PC-9 (cell line): ENCODE measurements at regions not wholly inside any gene's neighbourhood (a gene's known extent, or its start where the extent isn't known, plus 50 kb on each side); places are given as distances from the start of the nearest gene placed in this dataset.

Experiments used
- BruUV-seq: library from RNA; stranded (reverse); fragments of 400-500 nt; replicated peaks from 2 replicates; lab custom pipeline; 2021; lab: Mats Ljungman, UMichigan
- CTCF ChIA-PET: fragments of 300-600 bp; sonication (Branson Sonifier 250); formaldehyde crosslinking; loops from one replicate; lab custom pipeline; 2022; ENCODE audit warnings: antibody characterized with exemption; lab: Charles Lee
- POLR2A ChIA-PET: fragments of 300-600 bp; sonication (Branson Sonifier 250); formaldehyde crosslinking; loops from one replicate; lab custom pipeline; 2022; ENCODE audit warnings: antibody characterized with exemption; ENCODE audit not compliant: unreplicated experiment; lab: Charles Lee
- DNase-seq, 2 experiments: peaks; one replicate each; pipeline versions ENCODE4 v3.0.0 to v3.0.0-alpha.2; 2015 to 2022; ENCODE audit warnings: mixed read lengths in 1 of 2
- H2AFZ ChIP-seq: fragments of 200-600 bp; sonication (generic); 2 replicates; pipeline ENCODE4 v1.8.1; 2017; ENCODE audit warnings: antibody characterized with exemption
- H3F3A ChIP-seq: fragments of 200-600 bp; sonication (generic); 2 replicates; pipeline ENCODE4 v1.8.1; 2017; ENCODE audit warnings: antibody characterized with exemption, mild to moderate bottlenecking, low read depth; ENCODE audit not compliant: insufficient read depth
- H3K27ac ChIP-seq: fragments of 200-600 bp; sonication (generic); 2 replicates; pipeline ENCODE4 v1.6.1; 2016; ENCODE audit warnings: mixed run types
- H3K27me3 ChIP-seq: fragments of 200-600 bp; sonication (generic); 2 replicates; pipeline ENCODE4 v1.6.1; 2016; ENCODE audit warnings: low read depth, mixed run types; ENCODE audit not compliant: insufficient read depth
- H3K36me3 ChIP-seq: fragments of 200-600 bp; sonication (generic); 2 replicates; pipeline ENCODE4 v1.6.1; 2016; ENCODE audit warnings: low read depth, mixed run types
- H3K4me1 ChIP-seq: fragments of 200-600 bp; sonication (generic); replicated peaks from 2 replicates; pipeline ENCODE4 v1.6.1; 2016; ENCODE audit warnings: mixed run types; ENCODE audit not compliant: insufficient read depth
- H3K4me2 ChIP-seq: fragments of 200-600 bp; sonication (generic); 2 replicates; pipeline ENCODE4 v1.6.1; 2017; ENCODE audit warnings: mixed run types
- H3K4me3 ChIP-seq: fragments of 200-600 bp; sonication (generic); 2 replicates; pipeline ENCODE4 v1.6.1; 2016; ENCODE audit warnings: mixed run types
- H3K79me2 ChIP-seq: fragments of 200-600 bp; sonication (generic); 2 replicates; pipeline ENCODE4 v1.6.1; 2017; ENCODE audit warnings: low read depth, mixed run types
- H3K9me2 ChIP-seq: fragments of 200-600 bp; sonication (generic); 2 replicates; pipeline ENCODE4 v1.8.1; 2017; ENCODE audit warnings: mild to moderate bottlenecking; ENCODE audit not compliant: insufficient read depth
- H3K9me3 ChIP-seq: fragments of 200-600 bp; sonication (generic); 2 replicates; pipeline ENCODE4 v1.8.1; 2016; ENCODE audit warnings: low read depth; ENCODE audit not compliant: insufficient read depth
- H4K20me1 ChIP-seq: fragments of 200-600 bp; sonication (generic); 2 replicates; pipeline ENCODE4 v1.8.1; 2017; ENCODE audit not compliant: insufficient read depth
- CTCF ChIP-seq: fragments of 200-600 bp; sonication (generic); conservative IDR thresholded peaks from 2 replicates; pipeline ENCODE4 v1.6.1; 2017; ENCODE audit warnings: mixed run types, antibody characterized with exemption, mild to moderate bottlenecking, moderate library complexity
- EZH2 ChIP-seq: fragments of 200-600 bp; sonication (generic); IDR thresholded peaks from 2 replicates; pipeline ENCODE4 v1.8.0; 2017; ENCODE audit warnings: antibody characterized with exemption, low read depth
- intact Hi-C: fragments of 100-400 bp; cut with micrococcal nuclease; formaldehyde crosslinking; loops from one replicate; pipeline ENCODE4 v1.10.0; 2022; ENCODE audit not compliant: unreplicated experiment

- intact Hi-C loops, result no loop called here
- DNase-seq, result no peak
- H2AFZ ChIP-seq, result no peak overlapping the region
- no peak overlapping the region for H3K4me3 ChIP-seq
- ChIA-PET CTCF (no interaction called here), POLR2A (no interaction called here)
- no peaks in the 10 kb centered on the region for H4K20me1 ChIP-seq
- H3K9me3 ChIP-seq, result no peaks in the 10 kb centered on the region
- no peaks in the 10 kb centered on the region for H3F3A ChIP-seq
- no peaks in the 10 kb centered on the region for H3K36me3 ChIP-seq
- H3K4me1 ChIP-seq, result no peaks in the 10 kb centered on the region; the same call in 1 of the 2 replicates
- TF ChIP-seq CTCF (no peak), EZH2 (no peak)
- no TSS peak for BruUV-seq
- H3K9me2 ChIP-seq, result no peaks in the 10 kb centered on the region
- no peak overlapping the region for H3K4me2 ChIP-seq
- no peaks in the 10 kb centered on the region for H3K27me3 ChIP-seq
- H3K27ac ChIP-seq, result no peak overlapping the region
- H3K79me2 ChIP-seq, result no peaks in the 10 kb centered on the region
Observed at GRCh38 chr15:91609966-91610365, 243.5 kb upstream of the SLCO3A1 start.

GRCh38 chr15:91611561-91612323 is 241.8 kb upstream of the SLCO3A1 start:
- no peak overlapping the region for H3K4me3 ChIP-seq
- no peaks in the 10 kb centered on the region; the same call in 1 of the 2 replicates for H3K4me1 ChIP-seq
- H3K79me2 ChIP-seq, result no peaks in the 10 kb centered on the region
- no TSS peak for BruUV-seq
- no peak for DNase-seq
- no peaks in the 10 kb centered on the region for H3K9me3 ChIP-seq
- H4K20me1 ChIP-seq, result no peaks in the 10 kb centered on the region
- TF ChIP-seq EZH2 (no peak), CTCF (no peak)
- no peak overlapping the region for H3K27ac ChIP-seq
- no peaks in the 10 kb centered on the region for H3K27me3 ChIP-seq
- no peaks in the 10 kb centered on the region for H3F3A ChIP-seq
- H3K36me3 ChIP-seq, result no peaks in the 10 kb centered on the region
- POLR2A ChIA-PET, result no interaction called here
- no peak overlapping the region for H2AFZ ChIP-seq
- intact Hi-C loops, result no loop called here
- H3K9me2 ChIP-seq, result no peaks in the 10 kb centered on the region
- CTCF ChIA-PET, result no interaction called here
- no peak overlapping the region for H3K4me2 ChIP-seq

GRCh38 chr15:91620229-91620628 is 233.3 kb upstream of the SLCO3A1 start:
- Histone ChIP-seq H3K4me3 (no peak overlapping the region), H3F3A (peaks cover 5% of the 10 kb centered on the region), H3K4me2 (no peak overlapping the region), H3K9me3 (no peaks in the 10 kb centered on the region), H4K20me1 (no peaks in the 10 kb centered on the region), H3K9me2 (no peaks in the 10 kb centered on the region), H3K27me3 (no peaks in the 10 kb centered on the region), H3K79me2 (no peaks in the 10 kb centered on the region), H3K27ac (no peak overlapping the region), H3K36me3 (no peaks in the 10 kb centered on the region), H2AFZ (no peak overlapping the region), H3K4me1 (peaks cover 9% of the 10 kb centered on the region)
- BruUV-seq, result no TSS peak
- ChIA-PET POLR2A (no interaction called here), CTCF (interaction anchor here (0.5 to 0.9 kb wide), 2 partner anchors 72 to 294 kb away, joined by 3 read pairs; no protein-coding TSS in a partner anchor)
- intact Hi-C loops, result no loop called here
- TF ChIP-seq EZH2 (no peak), CTCF (no peak)
- DNase-seq, result no peak
